ENCODE measurements at regions not wholly inside any gene's neighbourhood (a gene's known extent, or its start where the extent isn't known, plus 50 kb on each side); places are given as distances from the start of the nearest gene placed in this dataset.

- TF ChIP-seq POLR2A (IDR thresholded peaks at IDR 0.05), result no peak
- TF ChIP-seq CTCF (IDR thresholded peaks at IDR 0.05), result no peak
Measured at GRCh38 chr10:61029411-61029810, 85.4 kb upstream of the RHOBTB1 start.

All from Peyer's patch (tissue), 4 donors.